H1 (cell line): ENCODE measurements at regions not wholly inside any gene's neighbourhood (a gene's known extent, or its start where the extent isn't known, plus 50 kb on each side); places are given as distances from the start of the nearest gene placed in this dataset.

Experiments
- CTCF ChIA-PET: fragments of 300-600 bp; sonication (Branson Sonifier 250); formaldehyde crosslinking; loops from one replicate; lab custom pipeline; 2021; ENCODE audit not compliant: partially characterized antibody; lab: Charles Lee
- POLR2A ChIA-PET: fragments of 300-600 bp; sonication (Branson Sonifier 250); formaldehyde crosslinking; loops from one replicate; lab custom pipeline; 2021; ENCODE audit warnings: inconsistent platforms; ENCODE audit not compliant: partially characterized antibody; lab: Charles Lee
- DNase-seq, 2 experiments: peaks; one replicate each; pipeline versions ENCODE4 v3.0.0 to v3.0.0-alpha.2; 2010 to 2022; ENCODE audit warnings: low spot score in 2 of 2, low read depth in 1 of 2, mixed read lengths in 1 of 2
- FAIRE-seq: peaks from 2 replicates; lab custom pipeline; 2011; peaks lifted over from hg19 to GRCh38; lab: Jason Lieb, UNC
- H2AFZ ChIP-seq: 2 replicates; pipeline ENCODE4 v1.8.1; 2012; ENCODE audit warnings: low read length, inconsistent platforms
- H2AK5ac ChIP-seq: 2 replicates; pipeline ENCODE4 v1.6.1; 2013; ENCODE audit warnings: low read depth, low read length
- H2BK120ac ChIP-seq: replicated peaks from 2 replicates; pipeline ENCODE3; 2013; ENCODE audit warnings: low read depth, low read length, inconsistent platforms
- H2BK12ac ChIP-seq: 2 replicates; pipeline ENCODE4 v1.6.1; 2013; ENCODE audit warnings: low read depth, low read length
- H2BK15ac ChIP-seq: 2 replicates; pipeline ENCODE4 v1.6.1; 2013; ENCODE audit warnings: low read length
- H2BK20ac ChIP-seq: 2 replicates; pipeline ENCODE4 v1.6.1; 2013; ENCODE audit warnings: low read length
- H2BK5ac ChIP-seq: 2 replicates; pipeline ENCODE4 v1.6.1; 2013; ENCODE audit warnings: low read depth, low read length
- H3K14ac ChIP-seq: 2 replicates; pipeline ENCODE4 v1.6.1; 2013; ENCODE audit warnings: inconsistent platforms; ENCODE audit not compliant: insufficient read length
- H3K18ac ChIP-seq: 2 replicates; pipeline ENCODE4 v1.6.1; 2013; ENCODE audit warnings: low read length; ENCODE audit errors: extremely low read depth
- H3K23ac ChIP-seq: 2 replicates; pipeline ENCODE4 v1.6.1; 2013; ENCODE audit warnings: inconsistent platforms; ENCODE audit not compliant: insufficient read length
- H3K23me2 ChIP-seq: 2 replicates; pipeline ENCODE4 v1.6.1; 2013; ENCODE audit warnings: low read depth, low read length
- H3K27ac ChIP-seq: 2 replicates; pipeline ENCODE4 v1.6.1; 2011; ENCODE audit warnings: low read depth, low read length, inconsistent platforms
- H3K27me3 ChIP-seq, 4 experiments: replicated peaks in 1 of 4; 1 replicate in 1 of 4; 2 replicates in 3 of 4; pipeline versions ENCODE4 v1.6.1 to v1.8.1; 2011 to 2013; ENCODE audit warnings: low read length in 3 of 4, mild to moderate bottlenecking in 3 of 4, inconsistent platforms in 2 of 4, mixed read lengths in 2 of 4, moderate library complexity in 1 of 4; ENCODE audit not compliant: control insufficient read depth in 3 of 4, insufficient read depth in 3 of 4; ENCODE audit errors: extremely low read depth in 1 of 4
- H3K36me3 ChIP-seq, 4 experiments: 2 replicates each; pipeline versions ENCODE4 v1.6.1 to v1.8.1; 2011 to 2013; ENCODE audit warnings: mild to moderate bottlenecking in 4 of 4, low read length in 3 of 4, moderate library complexity in 2 of 4, control low read depth in 1 of 4, inconsistent platforms in 1 of 4; ENCODE audit not compliant: insufficient read depth in 4 of 4, control insufficient read depth in 2 of 4
- H3K4ac ChIP-seq: replicated peaks from 2 replicates; pipeline ENCODE3; 2013; ENCODE audit warnings: low read length, low read depth, mixed read lengths, inconsistent platforms; ENCODE audit not compliant: insufficient read length
- H3K4me1 ChIP-seq, 4 experiments: replicated peaks in 1 of 4; 1 replicate in 1 of 4; 2 replicates in 3 of 4; pipeline versions ENCODE4 v1.6.1 to v1.8.1; 2011 to 2013; ENCODE audit warnings: low read length in 3 of 4, inconsistent platforms in 2 of 4, mixed read lengths in 1 of 4; ENCODE audit not compliant: insufficient read depth in 4 of 4, control insufficient read depth in 3 of 4
- H3K4me2 ChIP-seq, 2 experiments: 2 replicates each; pipeline versions ENCODE4 v1.6.1 to v1.8.1; 2011 to 2013; ENCODE audit warnings: low read depth in 2 of 2, low read length in 2 of 2, control low read depth in 1 of 2, inconsistent platforms in 1 of 2, mild to moderate bottlenecking in 1 of 2; ENCODE audit not compliant: insufficient read depth in 1 of 2
- H3K4me3 ChIP-seq, 4 experiments: fragments of 200-600, 300-600 bp in 1 of 4; sonication (generic), shearing (Covaris generic), sonication (Bioruptor Twin) in 1 of 4; 2 replicates each; pipeline versions ENCODE4 v1.5.1 to v1.8.1; 2011 to 2016; ENCODE audit warnings: low read length in 4 of 4, low read depth in 3 of 4, control low read depth in 2 of 4, inconsistent platforms in 2 of 4, mild to moderate bottlenecking in 2 of 4, mixed read lengths in 1 of 4, moderate library complexity in 1 of 4; ENCODE audit not compliant: insufficient read depth in 2 of 4; ENCODE audit errors: extremely low read depth in 1 of 4
- H3K56ac ChIP-seq: replicated peaks from 2 replicates; pipeline ENCODE3; 2013; ENCODE audit warnings: low read depth, mild to moderate bottlenecking, mixed read lengths, low read length, inconsistent platforms; ENCODE audit not compliant: insufficient read length
- H3K79me1 ChIP-seq: 2 replicates; pipeline ENCODE4 v1.6.1; 2013; ENCODE audit warnings: low read depth, low read length, control low read depth
- H3K79me2 ChIP-seq, 2 experiments: 2 replicates each; pipeline versions ENCODE4 v1.6.1 to v1.8.1; 2012 to 2013; ENCODE audit warnings: low read length in 2 of 2, mild to moderate bottlenecking in 2 of 2, inconsistent platforms in 1 of 2; ENCODE audit not compliant: insufficient read depth in 2 of 2, control insufficient read depth in 1 of 2
- H3K9ac ChIP-seq, 4 experiments: replicated peaks in 1 of 4; 1 replicate in 1 of 4; 2 replicates in 3 of 4; pipeline versions ENCODE4 v1.6.1 to v1.8.1; 2011 to 2013; ENCODE audit warnings: low read depth in 3 of 4, low read length in 3 of 4, control low read depth in 2 of 4, mild to moderate bottlenecking in 2 of 4, moderate library complexity in 2 of 4, inconsistent platforms in 1 of 4; ENCODE audit errors: extremely low read depth in 1 of 4
- H3K9me3 ChIP-seq, 2 experiments: 2 replicates each; pipeline versions ENCODE4 v1.6.1 to v1.8.1; 2012 to 2013; ENCODE audit warnings: mild to moderate bottlenecking in 2 of 2, moderate library complexity in 2 of 2, control low read depth in 1 of 2, inconsistent platforms in 1 of 2, low read depth in 1 of 2, low read length in 1 of 2, mixed read lengths in 1 of 2; ENCODE audit not compliant: insufficient read depth in 2 of 2
- H4K20me1 ChIP-seq, 2 experiments: replicated peaks in 1 of 2; 2 replicates each; pipeline versions ENCODE3 to v1.8.1; 2011 to 2013; ENCODE audit warnings: inconsistent platforms in 2 of 2, low read length in 2 of 2, mild to moderate bottlenecking in 1 of 2; ENCODE audit not compliant: insufficient read depth in 2 of 2, control insufficient read depth in 1 of 2
- H4K5ac ChIP-seq: 2 replicates; pipeline ENCODE4 v1.6.1; 2013; ENCODE audit warnings: low read length, low read depth, mixed read lengths, inconsistent platforms; ENCODE audit not compliant: insufficient read length
- H4K8ac ChIP-seq: 2 replicates; pipeline ENCODE4 v1.8.0; 2013; ENCODE audit warnings: mild to moderate bottlenecking, moderate library complexity, low read length, inconsistent platforms; ENCODE audit not compliant: insufficient read depth; ENCODE audit errors: extremely low read depth
- H4K91ac ChIP-seq: replicated peaks from 2 replicates; pipeline ENCODE3; 2013; ENCODE audit warnings: low read length, mixed read lengths, inconsistent platforms; ENCODE audit not compliant: insufficient read length
- BACH1 ChIP-seq: IDR thresholded peaks from 2 replicates; pipeline ENCODE4 v1.6.1; 2012; ENCODE audit warnings: low read length, improper control_type of control experiment
- CHD1 ChIP-seq: IDR thresholded peaks from 2 replicates; pipeline ENCODE4 v1.6.1; 2012; ENCODE audit warnings: low read depth, low read length, improper control_type of control experiment
- MAFK ChIP-seq: IDR thresholded peaks from 2 replicates; pipeline ENCODE4 v1.6.1; 2012; ENCODE audit warnings: low read depth, mild to moderate bottlenecking, improper control_type of control experiment, low read length
- SRF ChIP-seq: IDR thresholded peaks from 2 replicates; pipeline ENCODE4 v1.6.1; 2011; ENCODE audit warnings: mild to moderate bottlenecking, low read depth, low read length, moderate library complexity
- WGBS, 2 experiments: shearing (Covaris generic) in 1 of 2; methylation state at CpG; one replicate each; pipeline versions ENCODE4 v1.1.6 to v1.1.7; 2013 to 2015; ENCODE audit warnings: low lambda C conversion rate in 2 of 2, mixed read lengths in 2 of 2, inconsistent platforms in 1 of 2, low coverage in 1 of 2, missing lambda C conversion rate in 1 of 2; ENCODE audit not compliant: insufficient replicate concordance in 2 of 2, insufficient coverage in 1 of 2, insufficient read length in 1 of 2; ENCODE audit errors: extremely low coverage in 1 of 2, missing lambda C conversion rate in 1 of 2; 5-methylcytosine and 5-hydroxymethylcytosine counted together

- Histone ChIP-seq H4K8ac (no peak overlapping the region), H2BK15ac (no peak overlapping the region), H3K79me2 (no peaks in the 10 kb centered on the region), H2AFZ (peak overlapping the region; percentile 65; the same call in 1 of the 2 replicates), H3K4me3 (no peak overlapping the region), H3K4me2 (no peak overlapping the region), H3K27ac (no peak overlapping the region), H3K36me3 (no peaks in the 10 kb centered on the region), H3K23me2 (no peaks in the 10 kb centered on the region), H3K9me3 (no peaks in the 10 kb centered on the region), H3K56ac (no peak overlapping the region), H3K79me1 (no peaks in the 10 kb centered on the region), H4K5ac (no peak overlapping the region), H3K18ac (no peak overlapping the region), H4K20me1 (no peaks in the 10 kb centered on the region), H3K4me1 (peaks cover 0 to 11% (median 3%) of the 10 kb centered on the region in 4 experiments; a peak in 3 of 7 replicates), H4K91ac (no peak overlapping the region), H2BK5ac (no peak overlapping the region), H3K23ac (no peak overlapping the region), H3K14ac (no peak overlapping the region), H2BK12ac (no peak overlapping the region), H2BK20ac (no peak overlapping the region), H2BK120ac (no peak overlapping the region), H3K27me3 (no peaks in the 10 kb centered on the region; a peak in 1 of 7 replicates), H3K9ac (no peak overlapping the region), H3K4ac (no peak overlapping the region), H2AK5ac (no peak overlapping the region)
- FAIRE-seq (no peak), DNase-seq (peak in 1 of 2 experiments; percentile 5)
- 85% methylated on average over 26 of the region's 26 CpGs; no CpG with 5 or more reads in 1 of the 2 experiments for WGBS, 2 experiments
- POLR2A ChIA-PET, result no interaction called here
- CTCF ChIA-PET, result interaction anchor here (0.6 to 1.3 kb wide), 4 partner anchors 14 to 261 kb away, joined by 3 read pairs; no protein-coding TSS in a partner anchor
- TF ChIP-seq BACH1, result peak; percentile 75
- no peak for TF ChIP-seq CHD1
- no peak for TF ChIP-seq SRF
- peak; percentile 60; the same call in 1 of the 2 replicates for TF ChIP-seq MAFK
Measured at GRCh38 chr10:11684717-11685645, 57.2 kb upstream of the ECHDC3 start.
